Testis (tissue), 2 donors: ENCODE measurements at regions not wholly inside any gene's neighbourhood (a gene's known extent, or its start where the extent isn't known, plus 50 kb on each side); places are given as distances from the start of the nearest gene placed in this dataset.
"Not testable (repeated sequence)": the region's sequence is repeated elsewhere in the genome, so short reads cannot be mapped to it uniquely, and the experiment has no call there.

Source experiments
- DNase-seq: peaks from one replicate; pipeline ENCODE4 v3.0.0-alpha.2; 2019
- H3K27ac ChIP-seq, 2 donors: fragments of 200-600 bp; sonication (generic); one replicate each; pipeline ENCODE4 v1.5.1; 2019
- H3K27me3 ChIP-seq: fragments of 200-600 bp; sonication (generic); one replicate; pipeline ENCODE4 v1.5.1; 2019
- H3K36me3 ChIP-seq: fragments of 200-600 bp; sonication (generic); one replicate; pipeline ENCODE4 v1.5.1; 2017; ENCODE audit warnings: low read depth; ENCODE audit errors: missing control alignments
- H3K4me1 ChIP-seq: fragments of 200-600 bp; sonication (generic); one replicate; pipeline ENCODE4 v1.5.1; 2019
- H3K4me3 ChIP-seq, 2 donors: fragments of 200-600 bp; sonication (generic); one replicate each; pipeline ENCODE4 v1.5.1; 2017 to 2019
- H3K9me3 ChIP-seq: fragments of 200-600 bp; sonication (generic); one replicate; pipeline ENCODE4 v1.5.1; 2017
- POLR2A ChIP-seq: fragments of 450-650 bp; IDR thresholded peaks from one replicate; pipeline ENCODE4 v1.6.1; 2017; ENCODE audit warnings: antibody characterized with exemption, mild to moderate bottlenecking, moderate library complexity
- WGBS, 2 donors: methylation state at CpG; one replicate each; pipeline ENCODE4 v1.1.5; 2018; 5-methylcytosine and 5-hydroxymethylcytosine counted together
- intact Hi-C: fragments of 100-400 bp; cut with DNase I; formaldehyde crosslinking; loops from one replicate; pipeline ENCODE4 v1.15.1; 2023; ENCODE audit warnings: low total_unique reads
- TF ChIP-seq, protein P1 (sequence below), 3 experiments: fragments of 450-650 bp in 2 of 3; fragments of 200-600 bp in 1 of 3; sonication (generic) in 1 of 3; IDR thresholded peaks; one replicate each; pipeline ENCODE4 v1.5.1; 2016 to 2019; ENCODE audit warnings: antibody characterized with exemption in 3 of 3, mild to moderate bottlenecking in 2 of 3, moderate library complexity in 1 of 3

- TF ChIP-seq, protein P1, sequence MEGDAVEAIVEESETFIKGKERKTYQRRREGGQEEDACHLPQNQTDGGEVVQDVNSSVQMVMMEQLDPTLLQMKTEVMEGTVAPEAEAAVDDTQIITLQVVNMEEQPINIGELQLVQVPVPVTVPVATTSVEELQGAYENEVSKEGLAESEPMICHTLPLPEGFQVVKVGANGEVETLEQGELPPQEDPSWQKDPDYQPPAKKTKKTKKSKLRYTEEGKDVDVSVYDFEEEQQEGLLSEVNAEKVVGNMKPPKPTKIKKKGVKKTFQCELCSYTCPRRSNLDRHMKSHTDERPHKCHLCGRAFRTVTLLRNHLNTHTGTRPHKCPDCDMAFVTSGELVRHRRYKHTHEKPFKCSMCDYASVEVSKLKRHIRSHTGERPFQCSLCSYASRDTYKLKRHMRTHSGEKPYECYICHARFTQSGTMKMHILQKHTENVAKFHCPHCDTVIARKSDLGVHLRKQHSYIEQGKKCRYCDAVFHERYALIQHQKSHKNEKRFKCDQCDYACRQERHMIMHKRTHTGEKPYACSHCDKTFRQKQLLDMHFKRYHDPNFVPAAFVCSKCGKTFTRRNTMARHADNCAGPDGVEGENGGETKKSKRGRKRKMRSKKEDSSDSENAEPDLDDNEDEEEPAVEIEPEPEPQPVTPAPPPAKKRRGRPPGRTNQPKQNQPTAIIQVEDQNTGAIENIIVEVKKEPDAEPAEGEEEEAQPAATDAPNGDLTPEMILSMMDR (IDR thresholded peaks at IDR 0.05) = no peak
- TF ChIP-seq POLR2A = no peak
- Histone ChIP-seq H3K4me3 (no peak overlapping the region), H3K4me1 (no peaks in the 10 kb centered on the region), H3K27ac (no peak overlapping the region), H3K27me3 (no peaks in the 10 kb centered on the region), H3K36me3 (no peaks in the 10 kb centered on the region), H3K9me3 (no peaks in the 10 kb centered on the region)
- intact Hi-C loops = no loop called here
- 94 to 97% methylated on average over 2 of the region's 2 CpGs for WGBS, 2 donors
- DNase-seq = no peak
Measured at GRCh38 chr1:194774535-194774934, 1588.1 kb upstream of the B3GALT2 start.

- Histone ChIP-seq H3K27me3 (no peaks in the 10 kb centered on the region), H3K36me3 (no peaks in the 10 kb centered on the region), H3K4me1 (no peaks in the 10 kb centered on the region), H3K9me3 (no peaks in the 10 kb centered on the region), H3K27ac (no peak overlapping the region), H3K4me3 (no peak overlapping the region)
- TF ChIP-seq, protein P1 (IDR thresholded peaks at IDR 0.05) = no peak
- TF ChIP-seq POLR2A = no peak
- intact Hi-C loops = no loop called here
- 35% methylated on average over 3 of the region's 3 CpGs for WGBS, 2 donors
- no peak for DNase-seq
Measured at GRCh38 chr1:194755241-194755994, 1569.0 kb upstream of the B3GALT2 start.

DNA sequence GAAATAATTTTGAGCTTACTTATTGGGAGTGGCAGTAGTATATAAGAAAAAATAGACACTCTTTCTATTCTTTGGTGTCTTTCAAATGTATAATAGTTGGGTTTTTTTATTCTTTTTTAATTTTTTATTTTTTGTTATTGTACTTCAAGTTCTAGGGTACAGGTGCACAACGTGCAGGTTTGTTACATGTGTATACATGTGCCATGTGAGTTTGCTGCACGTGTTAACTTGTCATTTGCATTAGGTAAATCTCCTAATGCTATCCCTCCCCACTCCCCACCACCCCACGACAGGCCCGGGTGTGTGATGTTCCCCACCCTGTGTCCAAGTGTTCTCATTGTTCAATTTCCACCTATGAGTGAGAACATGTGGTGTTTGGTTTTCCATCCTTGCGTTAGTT is 1552.4 kb upstream of the B3GALT2 start:
- H3K4me3 ChIP-seq, H3K9me3 ChIP-seq, intact Hi-C loops, H3K27me3 ChIP-seq, H3K27ac ChIP-seq, H3K36me3 ChIP-seq, DNase-seq, H3K4me1 ChIP-seq: not testable (repeated sequence)
- 77 to 90% methylated on average over 5 of the region's 5 CpGs for WGBS, 2 donors

DNA sequence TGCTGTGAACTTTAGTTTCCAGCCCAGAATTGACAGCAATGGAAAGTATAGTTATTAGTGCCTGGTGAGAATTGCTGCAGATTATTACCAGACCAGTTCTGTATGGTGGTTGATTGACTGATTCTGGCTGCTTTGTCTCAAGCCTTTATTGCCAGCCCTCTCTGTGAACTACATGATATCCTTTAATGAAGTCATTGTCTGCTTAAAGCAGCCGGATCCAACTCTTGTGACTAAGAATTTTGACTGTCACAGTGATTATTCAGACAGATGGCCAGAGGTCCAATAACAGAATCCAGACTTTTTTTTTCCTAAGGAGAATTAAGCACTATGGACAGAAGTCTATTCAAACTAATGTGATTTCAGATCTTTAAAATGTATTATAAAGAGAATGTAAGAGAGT is 1548.6 kb upstream of the B3GALT2 start:
- no peaks in the 10 kb centered on the region for H3K36me3 ChIP-seq
- TF ChIP-seq POLR2A = no peak
- TF ChIP-seq, protein P1 (IDR thresholded peaks at IDR 0.05) = no peak
- intact Hi-C loops = no loop called here
- no peaks in the 10 kb centered on the region for H3K9me3 ChIP-seq
- 62 to 92% methylated on average over 1 of the region's 1 CpG for WGBS, 2 donors
- no peak overlapping the region for H3K27ac ChIP-seq
- H3K4me3 ChIP-seq = no peak overlapping the region
- H3K27me3 ChIP-seq = no peaks in the 10 kb centered on the region
- H3K4me1 ChIP-seq = no peaks in the 10 kb centered on the region
- DNase-seq = no peak

DNA sequence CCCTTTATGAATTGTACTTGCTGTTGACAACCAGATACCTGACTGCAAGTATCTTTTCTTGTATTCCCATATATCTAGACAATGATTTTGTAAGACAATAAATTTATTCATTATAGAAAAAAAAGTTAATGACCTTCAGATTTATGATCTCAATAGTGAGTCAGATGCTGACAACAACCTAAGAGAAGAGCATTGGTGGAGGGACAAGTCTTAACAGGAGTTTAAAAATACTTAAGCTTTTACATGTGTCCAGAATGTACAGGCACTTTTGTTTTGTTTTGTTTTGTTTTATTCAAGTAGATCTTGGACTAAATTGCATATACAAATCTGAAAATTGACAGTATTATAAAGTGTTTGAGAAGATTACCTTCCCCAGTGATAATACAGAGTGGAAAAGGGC is 1544.6 kb upstream of the B3GALT2 start:
- DNase-seq = no peak
- Histone ChIP-seq H3K9me3 (no peaks in the 10 kb centered on the region), H3K4me3 (no peak overlapping the region), H3K4me1 (no peaks in the 10 kb centered on the region), H3K36me3 (no peaks in the 10 kb centered on the region), H3K27me3 (no peaks in the 10 kb centered on the region), H3K27ac (no peak overlapping the region)
- TF ChIP-seq, protein P1 (IDR thresholded peaks at IDR 0.05) = no peak
- TF ChIP-seq POLR2A = no peak
- intact Hi-C loops = no loop called here
